Uterus (tissue), 3 donors: ENCODE measurements at regions not wholly inside any gene's neighbourhood (a gene's known extent, or its start where the extent isn't known, plus 50 kb on each side); places are given as distances from the start of the nearest gene placed in this dataset.

Source experiments
- DNase-seq, 2 donors: peaks; one replicate each; pipeline ENCODE4 v3.0.0-alpha.2; 2019 to 2020
- H3K27ac ChIP-seq, 2 donors: fragments of 200-600 bp; sonication (generic); 1 replicate in 1 of 2; 2 replicates in 1 of 2; pipeline ENCODE4 v1.5.1; 2016 to 2018
- H3K27me3 ChIP-seq, 2 donors: fragments of 200-600 bp; sonication (generic); one replicate each; pipeline ENCODE4 v1.5.1; 2018 to 2019; ENCODE audit warnings: control low read depth in 1 of 2
- H3K36me3 ChIP-seq, 2 donors: fragments of 200-600 bp; sonication (generic); one replicate each; pipeline ENCODE4 v1.5.1; 2019; ENCODE audit warnings: control low read depth in 1 of 2
- H3K4me1 ChIP-seq, 2 donors: fragments of 200-600 bp; sonication (generic); one replicate each; pipeline ENCODE4 v1.5.1; 2018 to 2019; ENCODE audit warnings: control low read depth in 1 of 2
- H3K4me3 ChIP-seq, 2 donors: fragments of 200-600 bp; sonication (generic); 1 replicate in 1 of 2; 2 replicates in 1 of 2; pipeline ENCODE4 v1.5.1; 2018 to 2019; ENCODE audit warnings: mild to moderate bottlenecking in 1 of 2
- H3K9me3 ChIP-seq, 2 donors: fragments of 200-600 bp; sonication (generic); one replicate each; pipeline ENCODE4 v1.5.1; 2019; ENCODE audit warnings: control low read depth in 1 of 2
- CTCF ChIP-seq, 4 experiments: fragments of 200-600 bp in 2 of 4; fragments of 450-650 bp in 2 of 4; sonication (generic) in 2 of 4; IDR thresholded peaks; one replicate each; pipeline ENCODE4 v1.5.1; 2016 to 2019; ENCODE audit warnings: antibody characterized with exemption in 4 of 4, mild to moderate bottlenecking in 2 of 4, moderate library complexity in 1 of 4
- POLR2A ChIP-seq, 2 donors: fragments of 450-650 bp; IDR thresholded peaks; one replicate each; pipeline ENCODE4 v1.6.1; 2016; ENCODE audit warnings: antibody characterized with exemption in 2 of 2, mild to moderate bottlenecking in 1 of 2, moderate library complexity in 1 of 2
- intact Hi-C: fragments of 100-400 bp; cut with DNase I; formaldehyde crosslinking; loops from one replicate; pipeline ENCODE4 v1.15.1; 2023; ENCODE audit warnings: low total_unique reads
- donor health status: DM: yes; HTN: yes; CAD: no.

- Histone ChIP-seq H3K4me1 (no peaks in the 10 kb centered on the region), H3K27me3 (no peaks in the 10 kb centered on the region), H3K4me3 (no peak overlapping the region), H3K27ac (no peak overlapping the region), H3K36me3 (no peaks in the 10 kb centered on the region), H3K9me3 (no peaks in the 10 kb centered on the region)
- intact Hi-C loops, result no loop called here
- no peak for DNase-seq
- TF ChIP-seq CTCF (IDR thresholded peaks at IDR 0.05) (no peak), POLR2A (IDR thresholded peaks at IDR 0.05) (no peak)
These were observed 57.9 kb downstream of the NPY start for GRCh38 chr7:24341691-24342413.

- H3K27ac ChIP-seq, result no peak overlapping the region
- no peaks in the 10 kb centered on the region for H3K9me3 ChIP-seq
- no peaks in the 10 kb centered on the region for H3K4me1 ChIP-seq
- no peak overlapping the region for H3K4me3 ChIP-seq
- DNase-seq, result no peak
- no peaks in the 10 kb centered on the region for H3K27me3 ChIP-seq
- intact Hi-C loops, result no loop called here
- TF ChIP-seq CTCF (IDR thresholded peaks at IDR 0.05), result no peak
- no peaks in the 10 kb centered on the region for H3K36me3 ChIP-seq
These were observed 59.6 kb downstream of the NPY start for GRCh38 chr7:24343614-24344013.

GRCh38 chr7:24346129-24346528, 62.1 kb downstream of the NPY start:
- no peak overlapping the region for H3K4me3 ChIP-seq
- H3K4me1 ChIP-seq, result no peaks in the 10 kb centered on the region
- no peak for DNase-seq
- intact Hi-C loops, result no loop called here
- H3K27me3 ChIP-seq, result no peaks in the 10 kb centered on the region
- TF ChIP-seq POLR2A (IDR thresholded peaks at IDR 0.05), result no peak
- TF ChIP-seq CTCF (IDR thresholded peaks at IDR 0.05), result no peak
- no peaks in the 10 kb centered on the region for H3K36me3 ChIP-seq
- H3K9me3 ChIP-seq, result no peaks in the 10 kb centered on the region
- no peak overlapping the region for H3K27ac ChIP-seq

- Histone ChIP-seq H3K27me3 (no peaks in the 10 kb centered on the region), H3K27ac (no peak overlapping the region)
- no peak for DNase-seq
These were observed 62.7 kb downstream of the NPY start for GRCh38 chr7:24346716-24347115.

GRCh38 chr7:24349339-24349738, 65.3 kb downstream of the NPY start:
- H3K4me1 ChIP-seq, result no peaks in the 10 kb centered on the region
- H3K4me3 ChIP-seq, result no peak overlapping the region
- no peak for DNase-seq
- no peak for TF ChIP-seq POLR2A (IDR thresholded peaks at IDR 0.05)
- H3K27me3 ChIP-seq, result no peaks in the 10 kb centered on the region
- H3K36me3 ChIP-seq, result no peaks in the 10 kb centered on the region
- no peak overlapping the region for H3K27ac ChIP-seq
- no peaks in the 10 kb centered on the region for H3K9me3 ChIP-seq
- intact Hi-C loops, result no loop called here

More at GRCh38 chr7:24346716-24347115, 62.7 kb downstream of the NPY start:
- H3K4me3 ChIP-seq, result no peak overlapping the region
- H3K9me3 ChIP-seq, result no peaks in the 10 kb centered on the region
- intact Hi-C loops, result no loop called here
- H3K36me3 ChIP-seq, result no peaks in the 10 kb centered on the region
- H3K4me1 ChIP-seq, result no peaks in the 10 kb centered on the region
- TF ChIP-seq CTCF (IDR thresholded peaks at IDR 0.05), result no peak
- no peak for TF ChIP-seq POLR2A (IDR thresholded peaks at IDR 0.05)

GRCh38 chr7:24354456-24354855, 70.5 kb downstream of the NPY start:
- H3K27me3 ChIP-seq, result no peaks in the 10 kb centered on the region
- no peaks in the 10 kb centered on the region for H3K9me3 ChIP-seq
- no peaks in the 10 kb centered on the region for H3K4me1 ChIP-seq
- no peak for DNase-seq
- no peak for TF ChIP-seq POLR2A (IDR thresholded peaks at IDR 0.05)
- no peak for TF ChIP-seq CTCF (IDR thresholded peaks at IDR 0.05)
- no peak overlapping the region for H3K27ac ChIP-seq
- intact Hi-C loops, result no loop called here
- no peak overlapping the region for H3K4me3 ChIP-seq
- no peaks in the 10 kb centered on the region for H3K36me3 ChIP-seq
